ENCODE measurements at regions not wholly inside any gene's neighbourhood (a gene's known extent, or its start where the extent isn't known, plus 50 kb on each side); places are given as distances from the start of the nearest gene placed in this dataset.

DNA sequence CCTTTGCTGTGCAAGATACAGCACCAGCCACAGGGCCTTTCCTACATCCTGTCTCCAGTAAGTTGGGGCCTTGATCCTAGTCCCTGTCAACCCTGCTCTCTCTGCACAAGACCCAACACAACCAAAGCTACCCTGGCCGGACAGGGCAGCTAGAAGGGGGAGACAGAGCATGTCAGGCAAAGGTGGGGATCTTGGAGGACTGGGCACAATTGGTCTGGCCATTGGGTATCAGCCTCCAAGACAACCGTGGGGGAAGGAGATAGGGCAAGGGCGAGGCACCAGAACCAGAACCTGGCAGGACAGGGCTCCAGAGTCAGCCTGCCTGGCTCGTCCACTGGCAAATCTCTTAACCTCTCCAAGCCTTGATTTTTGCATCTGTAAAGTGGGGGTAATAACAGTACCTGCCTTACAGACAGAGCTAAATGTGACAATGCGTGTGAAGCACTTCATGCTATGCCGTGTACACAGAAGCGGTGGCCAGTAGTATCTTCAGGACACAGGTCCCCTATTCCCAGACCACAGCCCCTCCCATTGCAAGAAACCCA, 51.6 kb upstream of the CDKN2AIPNL start:
- TF ChIP-seq POLR2A (IDR thresholded peaks at IDR 0.05) = no peak
- TF ChIP-seq, protein P1, sequence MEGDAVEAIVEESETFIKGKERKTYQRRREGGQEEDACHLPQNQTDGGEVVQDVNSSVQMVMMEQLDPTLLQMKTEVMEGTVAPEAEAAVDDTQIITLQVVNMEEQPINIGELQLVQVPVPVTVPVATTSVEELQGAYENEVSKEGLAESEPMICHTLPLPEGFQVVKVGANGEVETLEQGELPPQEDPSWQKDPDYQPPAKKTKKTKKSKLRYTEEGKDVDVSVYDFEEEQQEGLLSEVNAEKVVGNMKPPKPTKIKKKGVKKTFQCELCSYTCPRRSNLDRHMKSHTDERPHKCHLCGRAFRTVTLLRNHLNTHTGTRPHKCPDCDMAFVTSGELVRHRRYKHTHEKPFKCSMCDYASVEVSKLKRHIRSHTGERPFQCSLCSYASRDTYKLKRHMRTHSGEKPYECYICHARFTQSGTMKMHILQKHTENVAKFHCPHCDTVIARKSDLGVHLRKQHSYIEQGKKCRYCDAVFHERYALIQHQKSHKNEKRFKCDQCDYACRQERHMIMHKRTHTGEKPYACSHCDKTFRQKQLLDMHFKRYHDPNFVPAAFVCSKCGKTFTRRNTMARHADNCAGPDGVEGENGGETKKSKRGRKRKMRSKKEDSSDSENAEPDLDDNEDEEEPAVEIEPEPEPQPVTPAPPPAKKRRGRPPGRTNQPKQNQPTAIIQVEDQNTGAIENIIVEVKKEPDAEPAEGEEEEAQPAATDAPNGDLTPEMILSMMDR (IDR thresholded peaks at IDR 0.05 in 8 of 11, conservative IDR thresholded peaks at IDR 0.05 in 3 of 11) = no peak
